ENCODE measurements at regions not wholly inside any gene's neighbourhood (a gene's known extent, or its start where the extent isn't known, plus 50 kb on each side); places are given as distances from the start of the nearest gene placed in this dataset.
"Not testable (repeated sequence)": the region's sequence is repeated elsewhere in the genome, so short reads cannot be mapped to it uniquely, and the experiment has no call there.

- not testable (repeated sequence) for TF ChIP-seq POLR2A, CTCF (IDR thresholded peaks at IDR 0.05)
These were observed 51.3 kb upstream of the CD163 start for GRCh38 chr12:7554831-7555230.
